NCI-H510A treated with DMSO at 0.1 percent for 48 hours (cell line): ENCODE measurements at regions not wholly inside any gene's neighbourhood (a gene's known extent, or its start where the extent isn't known, plus 50 kb on each side); places are given as distances from the start of the nearest gene placed in this dataset.
A peak's percentile ranks its signal among the peaks of the same experiment; 100 is the strongest.

ENCODE experiments used
- DNase-seq: peaks from one replicate; lab custom pipeline; 2025; lab: John Stamatoyannopoulos, UW

GRCh38 chr2:120828829-120829632 lies 93.4 kb downstream of the GLI2 start:
- DNase-seq: no peak

GRCh38 chr2:120829633-120830025 lies 94.0 kb downstream of the GLI2 start:
- DNase-seq: no peak

- no peak for DNase-seq
Observed at GRCh38 chr2:120830096-120830830, 94.6 kb downstream of the GLI2 start.

GRCh38 chr2:120831086-120831485 lies 95.4 kb downstream of the GLI2 start:
- DNase-seq: no peak

- no peak for DNase-seq
Observed at GRCh38 chr2:120831891-120832290, 96.2 kb downstream of the GLI2 start.

- DNase-seq: no peak
Observed at GRCh38 chr2:120832296-120833070, 96.8 kb downstream of the GLI2 start.

GRCh38 chr2:120833127-120833675 lies 97.5 kb downstream of the GLI2 start:
- no peak for DNase-seq

- DNase-seq: no peak
Observed at GRCh38 chr2:120834206-120834605, 98.5 kb downstream of the GLI2 start.

GRCh38 chr2:120836281-120836680 lies 100.6 kb downstream of the GLI2 start:
- DNase-seq: no peak

- no peak for DNase-seq
Observed at GRCh38 chr2:120840795-120841487, 105.3 kb downstream of the GLI2 start.

GRCh38 chr2:120842456-120843439 lies 107.1 kb downstream of the GLI2 start:
- no peak for DNase-seq

- DNase-seq: no peak
Observed at GRCh38 chr2:120844070-120844738, 108.5 kb downstream of the GLI2 start.

GRCh38 chr2:120845277-120845676 lies 109.6 kb downstream of the GLI2 start:
- DNase-seq: peak; percentile 10

- DNase-seq: peak; percentile 40
Observed at GRCh38 chr2:120846406-120847095, 110.9 kb downstream of the GLI2 start.

- peak; percentile 74 for DNase-seq
Observed at GRCh38 chr2:120847700-120848321, 112.1 kb downstream of the GLI2 start.

- no peak for DNase-seq
Observed at GRCh38 chr2:120849278-120849677, 113.6 kb downstream of the GLI2 start.

- no peak for DNase-seq
Observed at GRCh38 chr2:120850551-120850950, 114.9 kb downstream of the GLI2 start.

- DNase-seq: no peak
Observed at GRCh38 chr2:120851116-120851773, 115.6 kb downstream of the GLI2 start.
